ENCODE measurements at regions not wholly inside any gene's neighbourhood (a gene's known extent, or its start where the extent isn't known, plus 50 kb on each side); places are given as distances from the start of the nearest gene placed in this dataset.

DNA sequence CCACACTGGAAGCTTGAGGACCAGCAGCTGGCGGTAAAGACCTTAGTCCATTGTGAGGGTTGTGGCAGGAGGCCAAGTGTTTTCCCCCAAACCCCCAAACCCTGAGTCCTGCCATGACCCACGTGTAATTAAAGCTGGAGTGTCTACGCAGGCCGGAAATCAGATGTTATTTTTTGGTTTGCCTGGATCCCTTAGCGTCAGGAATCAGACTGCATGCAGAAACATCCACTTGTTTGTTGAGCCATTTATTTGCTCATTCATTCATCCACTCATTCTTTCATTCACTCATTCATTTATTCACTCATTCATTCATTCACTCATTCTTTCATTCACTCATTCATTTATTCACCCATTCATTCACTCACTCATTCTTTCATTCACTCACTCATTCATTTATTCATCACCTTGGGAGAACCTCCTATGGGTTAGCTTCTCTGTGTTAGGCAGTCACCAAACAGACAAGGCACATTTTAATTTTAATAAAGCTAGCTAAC, 313.1 kb downstream of the MAF start:
- no peak for DNase-seq
- no peaks in the 10 kb centered on the region for H3K27me3 ChIP-seq (ENCODE audit: control insufficient read depth in 1 of 2, insufficient read depth in 1 of 2, low read length in 2 of 2)

DNA sequence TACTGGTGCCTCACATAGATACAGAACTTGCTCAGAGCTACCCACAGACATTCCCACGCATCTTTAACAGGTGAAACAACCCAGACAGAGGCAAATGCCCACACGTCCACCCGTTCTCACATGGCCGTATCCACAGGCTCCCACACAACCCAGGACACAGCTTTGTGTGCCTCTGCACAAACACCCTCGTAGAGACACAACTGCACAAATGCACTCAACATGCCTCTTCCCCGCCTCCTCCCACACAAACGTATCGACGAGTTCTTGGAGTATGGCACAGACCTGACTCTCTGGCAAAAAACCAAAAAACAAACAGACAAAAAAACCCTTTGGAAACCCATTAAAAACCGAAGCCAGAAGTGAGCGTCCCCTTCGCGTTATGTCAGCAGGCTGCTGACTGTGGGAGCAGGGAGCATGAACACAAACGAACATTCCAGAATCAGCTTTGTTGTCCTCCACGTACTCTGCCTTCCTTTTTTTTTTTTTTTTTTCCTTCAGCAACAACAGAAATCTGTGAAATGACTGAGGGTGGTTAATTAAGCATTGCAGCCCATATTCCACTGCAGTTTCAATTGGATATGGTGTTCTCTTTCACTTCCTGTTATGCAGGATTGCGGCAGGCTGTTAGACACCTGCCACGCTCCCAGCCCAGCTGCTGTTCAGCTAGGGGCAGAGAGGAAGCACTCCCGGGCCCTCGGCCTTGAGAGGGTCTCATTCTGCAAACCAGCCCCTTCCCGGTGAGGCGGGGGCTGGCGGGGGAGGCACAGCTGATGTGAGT, 313.7 kb downstream of the MAF start:
- no peak overlapping the region for H2BK12ac ChIP-seq (ENCODE audit: low read length in 2 of 2)
- no peaks in the 10 kb centered on the region for H3K4me1 ChIP-seq (ENCODE audit: control insufficient read depth, insufficient read depth, low read depth, low read length)
- no peak overlapping the region for H3K18ac ChIP-seq (ENCODE audit: low read depth in 1 of 2, low read length in 2 of 2)
- H4K91ac ChIP-seq (ENCODE audit: low read length): no peak overlapping the region
- H2BK15ac ChIP-seq (ENCODE audit: low read depth, poor library complexity, severe bottlenecking): no peak overlapping the region
- H2BK5ac ChIP-seq (ENCODE audit: low read depth, low read length, poor library complexity, severe bottlenecking): no peak overlapping the region
- no peak overlapping the region for H2AFZ ChIP-seq (ENCODE audit: low read depth, low read length)
- H3K14ac ChIP-seq (ENCODE audit: low read length in 2 of 2): no peak overlapping the region
- H3K4me3 ChIP-seq (ENCODE audit: insufficient read depth in 1 of 2, low read depth in 1 of 2, low read length in 2 of 2): no peak overlapping the region
- no peak overlapping the region for H3K9ac ChIP-seq (ENCODE audit: low read length)
- DNase-seq: no peak
- no peaks in the 10 kb centered on the region for H3K27me3 ChIP-seq (ENCODE audit: control insufficient read depth in 1 of 2, insufficient read depth in 1 of 2, low read length in 2 of 2)
- no peak overlapping the region for H2BK120ac ChIP-seq (ENCODE audit: low read depth, low read length)
- H4K8ac ChIP-seq (ENCODE audit: low read length): no peak overlapping the region
- H3K9me3 ChIP-seq (ENCODE audit: control insufficient read depth, low read length): no peaks in the 10 kb centered on the region
- H3K27ac ChIP-seq (ENCODE audit: low read length, poor library complexity, severe bottlenecking): no peak overlapping the region
- no peaks in the 10 kb centered on the region for H3K36me3 ChIP-seq (ENCODE audit: control insufficient read depth in 1 of 2, insufficient read depth in 2 of 2, low read depth in 1 of 2, low read length in 2 of 2)
- no peaks in the 10 kb centered on the region for H3K79me1 ChIP-seq (replicated peaks; ENCODE audit: low read length, poor library complexity, severe bottlenecking)
- no peak overlapping the region for H3K4ac ChIP-seq (ENCODE audit: low read depth in 1 of 2, low read length in 2 of 2)
- H3K4me2 ChIP-seq (ENCODE audit: low read length, poor library complexity, severe bottlenecking): no peak overlapping the region
- no peak overlapping the region for H3K23ac ChIP-seq (ENCODE audit: low read length in 2 of 2)
- H2AK5ac ChIP-seq (ENCODE audit: low read length, severe bottlenecking): no peak overlapping the region
- 73% methylated on average over 21 of the region's 22 CpGs for WGBS

More for the DNA sequence above, 313.1 kb downstream of the MAF start:
- Histone ChIP-seq H3K4me3 (ENCODE audit: insufficient read depth in 1 of 2, low read depth in 1 of 2, low read length in 2 of 2) (no peak overlapping the region), H3K4me1 (ENCODE audit: control insufficient read depth, insufficient read depth, low read depth, low read length) (no peaks in the 10 kb centered on the region), H3K36me3 (ENCODE audit: control insufficient read depth in 1 of 2, insufficient read depth in 2 of 2, low read depth in 1 of 2, low read length in 2 of 2) (no peaks in the 10 kb centered on the region), H3K18ac (ENCODE audit: low read depth in 1 of 2, low read length in 2 of 2) (no peak overlapping the region), H4K8ac (ENCODE audit: low read length) (no peak overlapping the region), H2BK12ac (ENCODE audit: low read length in 2 of 2) (no peak overlapping the region), H4K91ac (ENCODE audit: low read length) (no peak overlapping the region), H2AK5ac (ENCODE audit: low read length, severe bottlenecking) (no peak overlapping the region), H3K14ac (ENCODE audit: low read length in 2 of 2) (no peak overlapping the region), H2BK120ac (ENCODE audit: low read depth, low read length) (no peak overlapping the region), H2BK15ac (ENCODE audit: low read depth, poor library complexity, severe bottlenecking) (no peak overlapping the region), H3K9ac (ENCODE audit: low read length) (no peak overlapping the region), H3K4me2 (ENCODE audit: low read length, poor library complexity, severe bottlenecking) (no peak overlapping the region), H3K23ac (ENCODE audit: low read length in 2 of 2) (no peak overlapping the region), H3K4ac (ENCODE audit: low read depth in 1 of 2, low read length in 2 of 2) (no peak overlapping the region), H3K27ac (ENCODE audit: low read length, poor library complexity, severe bottlenecking) (no peak overlapping the region), H3K9me3 (ENCODE audit: control insufficient read depth, low read length) (no peaks in the 10 kb centered on the region), H2AFZ (ENCODE audit: low read depth, low read length) (no peak overlapping the region), H3K79me1 (replicated peaks; ENCODE audit: low read length, poor library complexity, severe bottlenecking) (no peaks in the 10 kb centered on the region), H2BK5ac (ENCODE audit: low read depth, low read length, poor library complexity, severe bottlenecking) (no peak overlapping the region)
- 78% methylated on average over 5 of the region's 5 CpGs for WGBS

DNA sequence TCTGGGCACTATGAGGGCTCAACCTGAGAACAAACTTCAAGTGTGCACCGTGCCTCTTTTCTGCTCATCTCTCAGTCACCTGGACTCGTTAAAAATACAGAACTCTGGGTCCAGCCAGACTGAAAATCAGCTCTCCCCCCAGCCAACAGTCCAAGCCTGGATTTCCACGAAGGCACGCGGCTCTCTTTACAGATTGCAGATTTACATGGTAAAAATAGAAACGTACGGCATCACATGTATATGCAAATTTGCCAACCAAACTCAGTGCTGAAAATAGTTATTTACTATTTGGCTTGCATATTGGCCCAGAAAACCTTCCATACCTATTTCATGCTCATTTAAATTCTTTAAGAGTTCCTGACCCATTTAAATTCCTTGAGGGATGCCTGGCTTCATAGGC, 315.8 kb downstream of the MAF start:
- Histone ChIP-seq H2BK12ac (ENCODE audit: low read length in 2 of 2) (no peak overlapping the region), H3K9me3 (ENCODE audit: control insufficient read depth, low read length) (no peaks in the 10 kb centered on the region), H2BK5ac (ENCODE audit: low read depth, low read length, poor library complexity, severe bottlenecking) (no peak overlapping the region), H3K36me3 (ENCODE audit: control insufficient read depth in 1 of 2, insufficient read depth in 2 of 2, low read depth in 1 of 2, low read length in 2 of 2) (no peaks in the 10 kb centered on the region), H2AFZ (ENCODE audit: low read depth, low read length) (no peak overlapping the region), H2BK120ac (ENCODE audit: low read depth, low read length) (no peak overlapping the region), H3K18ac (ENCODE audit: low read depth in 1 of 2, low read length in 2 of 2) (no peak overlapping the region), H3K4me3 (ENCODE audit: insufficient read depth in 1 of 2, low read depth in 1 of 2, low read length in 2 of 2) (no peak overlapping the region), H3K9ac (ENCODE audit: low read length) (no peak overlapping the region), H3K14ac (ENCODE audit: low read length in 2 of 2) (no peak overlapping the region), H3K4ac (ENCODE audit: low read depth in 1 of 2, low read length in 2 of 2) (no peak overlapping the region), H2AK5ac (ENCODE audit: low read length, severe bottlenecking) (no peak overlapping the region), H3K79me1 (replicated peaks; ENCODE audit: low read length, poor library complexity, severe bottlenecking) (no peaks in the 10 kb centered on the region), H3K23ac (ENCODE audit: low read length in 2 of 2) (no peak overlapping the region), H4K8ac (ENCODE audit: low read length) (no peak overlapping the region), H4K91ac (ENCODE audit: low read length) (no peak overlapping the region), H3K4me1 (ENCODE audit: control insufficient read depth, insufficient read depth, low read depth, low read length) (no peaks in the 10 kb centered on the region), H3K27me3 (ENCODE audit: control insufficient read depth in 1 of 2, insufficient read depth in 1 of 2, low read length in 2 of 2) (no peaks in the 10 kb centered on the region), H2BK15ac (ENCODE audit: low read depth, poor library complexity, severe bottlenecking) (no peak overlapping the region), H3K27ac (ENCODE audit: low read length, poor library complexity, severe bottlenecking) (no peak overlapping the region), H3K4me2 (ENCODE audit: low read length, poor library complexity, severe bottlenecking) (no peak overlapping the region)
- no peak for DNase-seq
- WGBS: 88% methylated on average over 6 of the region's 7 CpGs

DNA sequence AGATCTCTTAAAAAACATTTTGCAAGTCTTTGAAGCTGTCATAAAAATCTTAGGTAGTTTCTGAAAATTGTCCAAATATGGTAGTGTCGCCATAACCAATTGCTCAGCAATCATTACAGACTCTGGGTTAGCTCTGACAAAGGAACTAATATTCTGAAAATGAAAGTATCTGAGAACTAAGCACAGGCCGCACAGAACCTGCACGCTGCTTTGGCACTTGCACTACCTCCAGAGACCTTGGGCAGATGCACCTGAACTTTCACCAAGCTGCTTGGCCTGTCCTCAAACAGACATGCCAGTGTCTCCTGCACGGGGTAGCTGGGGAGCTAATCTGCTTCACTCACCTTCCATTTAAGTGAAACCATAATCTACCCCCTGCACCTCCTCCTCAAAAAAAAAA, 317.0 kb downstream of the MAF start:
- Histone ChIP-seq H2AFZ (ENCODE audit: low read depth, low read length) (no peak overlapping the region), H3K27me3 (ENCODE audit: control insufficient read depth in 1 of 2, insufficient read depth in 1 of 2, low read length in 2 of 2) (no peaks in the 10 kb centered on the region), H2AK5ac (ENCODE audit: low read length, severe bottlenecking) (no peak overlapping the region), H3K9ac (ENCODE audit: low read length) (no peak overlapping the region), H3K79me1 (replicated peaks; ENCODE audit: low read length, poor library complexity, severe bottlenecking) (no peaks in the 10 kb centered on the region), H3K14ac (ENCODE audit: low read length in 2 of 2) (no peak overlapping the region), H3K23ac (ENCODE audit: low read length in 2 of 2) (no peak overlapping the region), H2BK5ac (ENCODE audit: low read depth, low read length, poor library complexity, severe bottlenecking) (no peak overlapping the region), H3K18ac (ENCODE audit: low read depth in 1 of 2, low read length in 2 of 2) (no peak overlapping the region), H2BK12ac (ENCODE audit: low read length in 2 of 2) (no peak overlapping the region), H3K4ac (ENCODE audit: low read depth in 1 of 2, low read length in 2 of 2) (no peak overlapping the region), H3K27ac (ENCODE audit: low read length, poor library complexity, severe bottlenecking) (no peak overlapping the region), H3K4me2 (ENCODE audit: low read length, poor library complexity, severe bottlenecking) (no peak overlapping the region), H2BK120ac (ENCODE audit: low read depth, low read length) (no peak overlapping the region), H2BK15ac (ENCODE audit: low read depth, poor library complexity, severe bottlenecking) (no peak overlapping the region), H3K4me1 (ENCODE audit: control insufficient read depth, insufficient read depth, low read depth, low read length) (no peaks in the 10 kb centered on the region), H3K36me3 (ENCODE audit: control insufficient read depth in 1 of 2, insufficient read depth in 2 of 2, low read depth in 1 of 2, low read length in 2 of 2) (no peaks in the 10 kb centered on the region), H3K4me3 (ENCODE audit: insufficient read depth in 1 of 2, low read depth in 1 of 2, low read length in 2 of 2) (no peak overlapping the region), H4K91ac (ENCODE audit: low read length) (no peak overlapping the region), H4K8ac (ENCODE audit: low read length) (no peak overlapping the region), H3K9me3 (ENCODE audit: control insufficient read depth, low read length) (no peaks in the 10 kb centered on the region)
- WGBS: 77% methylated on average over 3 of the region's 4 CpGs
- no peak for DNase-seq
